ENCODE measurements at regions not wholly inside any gene's neighbourhood (a gene's known extent, or its start where the extent isn't known, plus 50 kb on each side); places are given as distances from the start of the nearest gene placed in this dataset.
"Not testable (repeated sequence)": the region's sequence is repeated elsewhere in the genome, so short reads cannot be mapped to it uniquely, and the experiment has no call there.

GRCh38 chr19:34017601-34018000, 154.7 kb upstream of the LSM14A start:
- no peak for DNase-seq (ENCODE audit: low read depth in 4 of 4, low spot score in 1 of 4)

GRCh38 chr19:34018546-34018945, 153.8 kb upstream of the LSM14A start:
- no peak for DNase-seq (ENCODE audit: low read depth in 4 of 4, low spot score in 1 of 4)

GRCh38 chr19:34023381-34023780, 148.9 kb upstream of the LSM14A start:
- DNase-seq (ENCODE audit: low read depth in 4 of 4, low spot score in 1 of 4), result no peak

GRCh38 chr19:34033880-34034279, 138.4 kb upstream of the LSM14A start:
- no peak for DNase-seq (ENCODE audit: low read depth in 4 of 4, low spot score in 1 of 4)

- no peak for DNase-seq (ENCODE audit: low read depth in 4 of 4, low spot score in 1 of 4)
Observed at GRCh38 chr19:34034318-34034846, 137.9 kb upstream of the LSM14A start.

- DNase-seq (ENCODE audit: low read depth in 4 of 4, low spot score in 1 of 4), result peak; percentile 57 to 69 (median 60)
Observed at GRCh38 chr19:34041925-34042521, 130.3 kb upstream of the LSM14A start.

GRCh38 chr19:34044021-34044420, 128.3 kb upstream of the LSM14A start:
- no peak for DNase-seq (ENCODE audit: low read depth in 4 of 4, low spot score in 1 of 4)

- DNase-seq (ENCODE audit: low read depth in 4 of 4, low spot score in 1 of 4), result no peak
Observed at GRCh38 chr19:34049944-34050343, 122.4 kb upstream of the LSM14A start.

GRCh38 chr19:34050430-34050829, 121.9 kb upstream of the LSM14A start:
- not testable (repeated sequence) for DNase-seq (ENCODE audit: low read depth in 4 of 4, low spot score in 1 of 4)

- no peak for DNase-seq (ENCODE audit: low read depth in 4 of 4, low spot score in 1 of 4)
Observed at GRCh38 chr19:34051255-34051654, 121.0 kb upstream of the LSM14A start.

GRCh38 chr19:34057155-34057554, 115.1 kb upstream of the LSM14A start:
- no peak for DNase-seq (ENCODE audit: low read depth in 4 of 4, low spot score in 1 of 4)

- no peak for DNase-seq (ENCODE audit: low read depth in 4 of 4, low spot score in 1 of 4)
Observed at GRCh38 chr19:34066007-34066643, 106.2 kb upstream of the LSM14A start.

- no peak for DNase-seq (ENCODE audit: low read depth in 4 of 4, low spot score in 1 of 4)
Observed at GRCh38 chr19:34067861-34068271, 104.4 kb upstream of the LSM14A start.

GRCh38 chr19:34075661-34076091, 96.6 kb upstream of the LSM14A start:
- no peak for DNase-seq (ENCODE audit: low read depth in 4 of 4, low spot score in 1 of 4)

GRCh38 chr19:34082289-34083077, 89.8 kb upstream of the LSM14A start:
- DNase-seq (ENCODE audit: low read depth in 4 of 4, low spot score in 1 of 4), result no peak

- no peak for DNase-seq (ENCODE audit: low read depth in 4 of 4, low spot score in 1 of 4)
Observed at GRCh38 chr19:34084396-34085145, 87.7 kb upstream of the LSM14A start.

GRCh38 chr19:34085336-34085735, 87.0 kb upstream of the LSM14A start:
- no peak for DNase-seq (ENCODE audit: low read depth in 4 of 4, low spot score in 1 of 4)

GRCh38 chr19:34088292-34088691, 84.0 kb upstream of the LSM14A start:
- DNase-seq (ENCODE audit: low read depth in 4 of 4, low spot score in 1 of 4), result no peak

- no peak for DNase-seq (ENCODE audit: low read depth in 4 of 4, low spot score in 1 of 4)
Observed at GRCh38 chr19:34089566-34089965, 82.7 kb upstream of the LSM14A start.

GRCh38 chr19:34094960-34095359, 77.3 kb upstream of the LSM14A start:
- no peak for DNase-seq (ENCODE audit: low read depth in 4 of 4, low spot score in 1 of 4)

- not testable (repeated sequence) for DNase-seq (ENCODE audit: low read depth in 4 of 4, low spot score in 1 of 4)
Observed at GRCh38 chr19:34095411-34095810, 76.9 kb upstream of the LSM14A start.
